ENCODE measurements at regions not wholly inside any gene's neighbourhood (a gene's known extent, or its start where the extent isn't known, plus 50 kb on each side); places are given as distances from the start of the nearest gene placed in this dataset.

GRCh38 chr15:92809880-92810361, 90.2 kb upstream of the CHD2 start:
- TF ChIP-seq BHLHE40 (IDR thresholded peaks at IDR 0.05; ENCODE audit: borderline replicate concordance) = no peak
- peak; percentile 91 for TF ChIP-seq ZNF384 (IDR thresholded peaks at IDR 0.05)
- no peak for TF ChIP-seq PKNOX1 (IDR thresholded peaks at IDR 0.05)
- ChIA-PET CTCF (interaction anchor here (0.6 to 3.0 kb wide), 13 partner anchors 12 to 883 kb away, joined by 3 to 17 read pairs (median 5); partner anchors contain the start of gene CHD2), POLR2A (interaction anchor here (1.0 to 5.3 kb wide), 20 partner anchors 9 to 119 kb away, joined by 3 to 191 read pairs (median 12); partner anchors contain the start of gene CHD2)
- DNase-seq (ENCODE audit: extremely low spot score) = no peak

GRCh38 chr15:92810418-92811138, 89.5 kb upstream of the CHD2 start:
- POLR2A ChIA-PET = interaction anchor here (1.0 to 5.3 kb wide), 22 partner anchors 8 to 119 kb away, joined by 3 to 191 read pairs (median 14); partner anchors contain the start of gene CHD2
- peak; percentile 38 for DNase-seq (ENCODE audit: extremely low spot score)
- TF ChIP-seq ZNF384 (IDR thresholded peaks at IDR 0.05) (peak; percentile 84), CTBP1 (IDR thresholded peaks at IDR 0.05; ENCODE audit: borderline replicate concordance) (no peak), LEF1 (IDR thresholded peaks at IDR 0.05; ENCODE audit: borderline replicate concordance) (no peak)
- CTCF ChIA-PET = interaction anchor here (1.7 to 3.0 kb wide), 2 partner anchors 12 to 90 kb away, joined by 5 to 17 read pairs; partner anchors contain the start of gene CHD2

- CTCF ChIA-PET = no interaction called here
- POLR2A ChIA-PET = interaction anchor here (0.8 to 5.3 kb wide), 16 partner anchors 8 to 217 kb away, joined by 3 to 191 read pairs (median 6); partner anchors contain the start of gene CHD2
- no peak for DNase-seq (ENCODE audit: extremely low spot score)
- TF ChIP-seq NFRKB (IDR thresholded peaks at IDR 0.05) = no peak
- TF ChIP-seq LEF1 (IDR thresholded peaks at IDR 0.05; ENCODE audit: borderline replicate concordance) = no peak
- TF ChIP-seq PKNOX1 (IDR thresholded peaks at IDR 0.05) = no peak
- TF ChIP-seq SP1 (IDR thresholded peaks at IDR 0.05) = no peak
- TF ChIP-seq ELF4 (IDR thresholded peaks at IDR 0.05) = no peak
- TF ChIP-seq FOXM1 (IDR thresholded peaks at IDR 0.05; ENCODE audit: borderline replicate concordance) = no peak
These were observed 88.8 kb upstream of the CHD2 start for GRCh38 chr15:92811148-92811913.

- TF ChIP-seq CTBP1 (IDR thresholded peaks at IDR 0.05; ENCODE audit: borderline replicate concordance) (no peak), LEF1 (IDR thresholded peaks at IDR 0.05; ENCODE audit: borderline replicate concordance) (no peak), SP1 (IDR thresholded peaks at IDR 0.05) (no peak), NFRKB (IDR thresholded peaks at IDR 0.05) (no peak), ELF4 (IDR thresholded peaks at IDR 0.05) (no peak), PKNOX1 (IDR thresholded peaks at IDR 0.05) (no peak), SUZ12 (IDR thresholded peaks at IDR 0.05) (no peak), TARDBP (IDR thresholded peaks at IDR 0.05) (no peak)
- CTCF ChIA-PET = no interaction called here
- DNase-seq (ENCODE audit: extremely low spot score) = no peak
- POLR2A ChIA-PET = interaction anchor here (1.0 to 5.3 kb wide), 10 partner anchors 9 to 216 kb away, joined by 3 to 191 read pairs (median 11); partner anchors contain the start of gene CHD2
These were observed 87.9 kb upstream of the CHD2 start for GRCh38 chr15:92812271-92812670.

- CTCF ChIA-PET = no interaction called here
- TF ChIP-seq ZNF384 (IDR thresholded peaks at IDR 0.05) = no peak
- POLR2A ChIA-PET = interaction anchor here (0.6 to 1.7 kb wide), 6 partner anchors 9 to 101 kb away, joined by 3 to 10 read pairs (median 6); partner anchors contain the start of gene CHD2
- no peak for DNase-seq (ENCODE audit: extremely low spot score)
These were observed 86.6 kb upstream of the CHD2 start for GRCh38 chr15:92813485-92813884.

- ChIA-PET CTCF (interaction anchor here (0.7 to 0.8 kb wide), 2 partner anchors 9 to 483 kb away, joined by 3 to 4 read pairs; no protein-coding TSS in a partner anchor), POLR2A (interaction anchor here (0.6 to 11.2 kb wide), 11 partner anchors 8 to 99 kb away, joined by 3 to 341 read pairs (median 4); partner anchors contain the start of gene CHD2)
- no peak for DNase-seq (ENCODE audit: extremely low spot score)
- TF ChIP-seq PKNOX1 (IDR thresholded peaks at IDR 0.05) = peak; percentile 64
- TF ChIP-seq ZNF384 (IDR thresholded peaks at IDR 0.05) = 0 out of 2 replicates have a peak, but pooled peaks have one; percentile 56
- TF ChIP-seq NFRKB (IDR thresholded peaks at IDR 0.05) = no peak
These were observed 82.7 kb upstream of the CHD2 start for GRCh38 chr15:92817339-92817886.
